ENCODE measurements at regions not wholly inside any gene's neighbourhood (a gene's known extent, or its start where the extent isn't known, plus 50 kb on each side); places are given as distances from the start of the nearest gene placed in this dataset.

GRCh38 chr9:113724202-113724601 is 151.9 kb upstream of the ZNF618 start:
- Histone ChIP-seq H3K4me1 (ENCODE audit: control insufficient read depth, insufficient read depth, low read length) (no peaks in the 10 kb centered on the region), H4K5ac (ENCODE audit: low read depth, low read length) (no peak overlapping the region), H4K91ac (ENCODE audit: insufficient read depth, low read depth, low read length) (no peak overlapping the region), H2BK120ac (ENCODE audit: low read depth, low read length) (no peak overlapping the region), H4K20me1 (ENCODE audit: insufficient read depth, low read length) (no peaks in the 10 kb centered on the region), H3K36me3 (ENCODE audit: control insufficient read depth, insufficient read depth, low read length) (no peaks in the 10 kb centered on the region), H4K8ac (ENCODE audit: low read depth in 2 of 2, low read length in 2 of 2) (no peak overlapping the region), H2BK15ac (ENCODE audit: low read depth, low read length) (no peak overlapping the region), H3K9me3 (ENCODE audit: control insufficient read depth, insufficient read depth, low read length) (peaks cover 6% of the 10 kb centered on the region), H3K9ac (ENCODE audit: low read depth, low read length) (no peak overlapping the region), H3K79me1 (ENCODE audit: low read depth in 1 of 2, low read length in 2 of 2) (no peaks in the 10 kb centered on the region), H3K56ac (ENCODE audit: extremely low read depth, insufficient read depth, low read length) (no peak overlapping the region), H3K14ac (replicated peaks; ENCODE audit: low read depth, low read length) (no peak overlapping the region), H2AK9ac (replicated peaks; ENCODE audit: low read depth, low read length, poor library complexity) (no peak overlapping the region), H2AK5ac (ENCODE audit: low read depth, low read length) (no peak overlapping the region), H3K27me3 (ENCODE audit: control insufficient read depth, insufficient read depth, low read length) (peaks cover 18% of the 10 kb centered on the region), H3K9me1 (ENCODE audit: insufficient read depth, low read length) (no peaks in the 10 kb centered on the region), H3K4me2 (ENCODE audit: low read depth, low read length) (no peak overlapping the region), H3K4ac (ENCODE audit: low read depth, low read length) (no peak overlapping the region), H3K18ac (ENCODE audit: low read depth, low read length) (no peak overlapping the region), H3K4me3 (ENCODE audit: insufficient read depth, low read depth, low read length) (no peak overlapping the region), H2AFZ (replicated peaks; ENCODE audit: low read length, poor library complexity) (no peak overlapping the region), H3K23ac (ENCODE audit: low read depth, low read length) (no peak overlapping the region), H2BK20ac (ENCODE audit: low read depth, low read length) (no peak overlapping the region), H2BK5ac (ENCODE audit: low read depth, low read length, poor library complexity, severe bottlenecking) (no peak overlapping the region), H3K27ac (ENCODE audit: insufficient read depth, low read length) (no peak overlapping the region)
- dilution Hi-C loops (cut with HindIII; ENCODE audit: low sequenced_read_pairs, unreplicated experiment) = no loop called here
- no peak for ATAC-seq (ENCODE audit: low read depth)
- DNase-seq = no peak
- CTCF ChIA-PET = no interaction called here
- intact Hi-C loops (cut with micrococcal nuclease) = no loop called here
- POLR2A ChIA-PET (ENCODE audit: unreplicated experiment) = no interaction called here
- in situ Hi-C loops (cut with MboI; ENCODE audit: low sequenced_read_pairs) = no loop called here
- TF ChIP-seq RAD21 (IDR thresholded peaks at IDR 0.05; ENCODE audit: low read length) (no peak), MAFK (IDR thresholded peaks at IDR 0.05; ENCODE audit: low read depth, low read length) (no peak), BHLHE40 (IDR thresholded peaks at IDR 0.05; ENCODE audit: low read depth, low read length) (no peak), RCOR1 (IDR thresholded peaks at IDR 0.05; ENCODE audit: insufficient replicate concordance, low read length) (no peak), CTCF (conservative IDR thresholded peaks at IDR 0.05; ENCODE audit: low read depth, low read length) (no peak)
- WGBS, 2 experiments (ENCODE audit: extremely low coverage in 2 of 2, insufficient read length in 1 of 2) = no CpG with 5 or more reads among the region's 6 CpGs
- no TSS peak for BruUV-seq (replicated peaks)

All from IMR-90 (cell line).